ENCODE measurements at regions not wholly inside any gene's neighbourhood (a gene's known extent, or its start where the extent isn't known, plus 50 kb on each side); places are given as distances from the start of the nearest gene placed in this dataset.
"Not testable (repeated sequence)": the region's sequence is repeated elsewhere in the genome, so short reads cannot be mapped to it uniquely, and the experiment has no call there.

GRCh38 chr18:55694291-55694690 lies 106.3 kb upstream of the TCF4 start:
- Histone ChIP-seq H3K4me1 (ENCODE audit: control insufficient read depth, insufficient read depth, low read length) (no peaks in the 10 kb centered on the region), H3K4me3 (ENCODE audit: low read length) (no peak overlapping the region), H3K9ac (ENCODE audit: low read length) (no peak overlapping the region), H3K27ac (ENCODE audit: low read depth, low read length) (no peak overlapping the region), H3K36me3 (ENCODE audit: control insufficient read depth, insufficient read depth, low read length) (no peaks in the 10 kb centered on the region), H3K27me3 (ENCODE audit: control insufficient read depth, insufficient read depth, low read length) (no peaks in the 10 kb centered on the region)

- Histone ChIP-seq H3K27ac (ENCODE audit: low read depth, low read length) (no peak overlapping the region), H3K27me3 (ENCODE audit: control insufficient read depth, insufficient read depth, low read length) (no peaks in the 10 kb centered on the region), H3K36me3 (ENCODE audit: control insufficient read depth, insufficient read depth, low read length) (no peaks in the 10 kb centered on the region), H3K9ac (ENCODE audit: low read length) (no peak overlapping the region), H3K4me3 (ENCODE audit: low read length) (no peak overlapping the region), H3K4me1 (ENCODE audit: control insufficient read depth, insufficient read depth, low read length) (no peaks in the 10 kb centered on the region)
Measured at GRCh38 chr18:55688030-55688429, 100.0 kb upstream of the TCF4 start.

- no peak overlapping the region for H3K27ac ChIP-seq (ENCODE audit: low read depth, low read length)
Measured at GRCh38 chr18:55687106-55687505, 99.1 kb upstream of the TCF4 start.

DNA sequence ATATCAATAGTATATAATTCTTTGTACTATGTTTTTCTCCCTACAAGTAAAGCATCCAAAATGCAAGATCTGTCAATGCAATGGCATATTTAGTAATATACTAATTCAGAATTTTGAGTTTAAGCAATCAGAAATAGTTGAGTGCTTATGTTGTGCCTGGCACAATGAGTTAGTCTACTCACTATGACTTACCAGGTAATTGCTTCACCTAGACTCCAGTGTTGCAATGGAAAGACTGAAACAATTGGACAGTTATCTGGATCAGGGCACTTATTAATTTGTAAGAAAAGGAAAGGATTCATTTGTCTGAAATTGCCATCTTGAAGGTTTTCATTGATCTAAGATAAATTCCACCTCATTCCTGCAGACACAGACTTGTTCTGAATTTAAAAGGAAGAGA lies 97.6 kb upstream of the TCF4 start:
- H3K4me1 ChIP-seq (ENCODE audit: control insufficient read depth, insufficient read depth, low read length), result no peaks in the 10 kb centered on the region
- H3K27ac ChIP-seq (ENCODE audit: low read depth, low read length), result no peak overlapping the region
- H3K4me3 ChIP-seq (ENCODE audit: low read length), result no peak overlapping the region
- H3K36me3 ChIP-seq (ENCODE audit: control insufficient read depth, insufficient read depth, low read length), result no peaks in the 10 kb centered on the region
- no peak overlapping the region for H3K9ac ChIP-seq (ENCODE audit: low read length)
- H3K27me3 ChIP-seq (ENCODE audit: control insufficient read depth, insufficient read depth, low read length), result no peaks in the 10 kb centered on the region

More at GRCh38 chr18:55687106-55687505, 99.1 kb upstream of the TCF4 start:
- no peak overlapping the region for H3K4me3 ChIP-seq (ENCODE audit: low read length)
- H3K9ac ChIP-seq (ENCODE audit: low read length), result no peak overlapping the region
- H3K36me3 ChIP-seq (ENCODE audit: control insufficient read depth, insufficient read depth, low read length), result no peaks in the 10 kb centered on the region
- no peaks in the 10 kb centered on the region for H3K4me1 ChIP-seq (ENCODE audit: control insufficient read depth, insufficient read depth, low read length)
- no peaks in the 10 kb centered on the region for H3K27me3 ChIP-seq (ENCODE audit: control insufficient read depth, insufficient read depth, low read length)

DNA sequence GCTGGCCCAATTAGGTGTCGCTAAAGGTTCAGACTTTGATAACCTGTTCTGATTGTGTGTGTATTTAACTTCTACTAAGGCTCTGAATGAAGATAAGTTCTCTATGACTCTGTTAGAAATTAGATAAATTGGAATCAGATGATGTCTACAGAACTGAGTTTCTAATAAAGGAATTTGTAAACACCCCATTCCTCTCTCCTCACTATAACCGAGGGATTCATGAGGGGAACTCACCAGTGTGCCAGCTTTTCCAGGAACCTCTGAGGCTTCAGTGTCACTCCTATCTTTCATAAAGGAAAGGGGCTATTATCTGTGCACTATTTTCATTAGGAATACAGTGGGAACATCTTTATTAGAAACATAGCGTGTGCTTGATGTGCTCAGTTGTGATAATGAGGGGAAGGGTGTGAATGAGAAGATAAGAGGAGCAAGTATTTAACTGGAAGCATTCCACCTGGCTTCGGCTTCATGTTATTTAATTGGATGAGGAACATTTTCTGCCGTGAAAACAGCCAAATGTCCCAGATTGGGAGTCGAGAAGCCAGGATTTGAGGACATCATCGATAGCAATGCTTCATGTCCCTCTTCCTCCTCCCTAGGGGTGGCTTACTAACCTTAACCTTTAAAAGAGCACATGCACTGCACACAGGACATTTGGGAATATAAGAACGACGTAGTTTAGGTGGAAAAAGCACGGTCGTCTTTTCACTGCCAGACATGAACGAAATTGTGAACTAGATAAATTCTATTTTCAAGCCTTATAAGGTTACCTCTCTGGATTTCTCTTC lies 84.8 kb upstream of the TCF4 start:
- Histone ChIP-seq H3K4me1 (ENCODE audit: control insufficient read depth, insufficient read depth, low read length) (no peaks in the 10 kb centered on the region), H3K36me3 (ENCODE audit: control insufficient read depth, insufficient read depth, low read length) (no peaks in the 10 kb centered on the region), H3K27me3 (ENCODE audit: control insufficient read depth, insufficient read depth, low read length) (no peaks in the 10 kb centered on the region), H3K9ac (ENCODE audit: low read length) (no peak overlapping the region), H3K27ac (ENCODE audit: low read depth, low read length) (no peak overlapping the region), H3K4me3 (ENCODE audit: low read length) (no peak overlapping the region)

- no peak overlapping the region for H3K27ac ChIP-seq (ENCODE audit: low read depth, low read length)
- no peaks in the 10 kb centered on the region for H3K4me1 ChIP-seq (ENCODE audit: control insufficient read depth, insufficient read depth, low read length)
- no peaks in the 10 kb centered on the region for H3K36me3 ChIP-seq (ENCODE audit: control insufficient read depth, insufficient read depth, low read length)
- H3K4me3 ChIP-seq (ENCODE audit: low read length), result no peak overlapping the region
- no peaks in the 10 kb centered on the region for H3K27me3 ChIP-seq (ENCODE audit: control insufficient read depth, insufficient read depth, low read length)
- no peak overlapping the region for H3K9ac ChIP-seq (ENCODE audit: low read length)
Measured at GRCh38 chr18:55665506-55665905, 77.5 kb upstream of the TCF4 start.

DNA sequence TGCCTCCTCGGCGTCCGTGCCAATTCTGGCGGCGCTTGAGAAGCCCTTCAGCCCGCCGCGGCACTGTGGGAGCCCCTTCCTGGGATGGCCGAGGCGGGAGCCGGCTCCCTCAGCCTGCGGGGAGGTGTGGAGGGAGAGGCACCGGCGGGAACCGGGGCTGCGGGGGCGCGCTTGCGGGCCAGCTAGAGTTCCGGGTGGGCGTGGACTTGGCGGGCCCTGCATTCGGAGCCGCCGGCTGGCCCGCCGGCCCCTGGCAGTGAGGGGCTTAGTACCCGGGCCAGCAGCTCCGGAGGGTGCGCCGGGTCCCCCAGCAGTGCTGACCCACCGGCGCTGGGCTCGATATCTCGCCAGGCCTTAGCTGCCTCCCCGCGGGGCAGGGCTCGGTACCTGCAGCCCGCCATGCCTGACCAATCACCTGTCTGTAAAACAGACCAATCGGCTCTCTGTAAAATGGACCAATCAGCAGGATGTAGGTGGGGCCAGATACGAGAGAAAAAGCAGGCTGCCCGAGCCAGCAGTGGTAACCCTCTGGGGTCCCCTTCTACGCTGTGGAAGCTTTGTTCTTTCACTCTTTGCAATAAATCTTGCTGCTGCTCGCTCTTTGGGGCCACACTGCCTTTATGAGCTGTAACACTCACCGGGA lies 76.9 kb upstream of the TCF4 start:
- H3K9ac ChIP-seq (ENCODE audit: low read length); H3K27me3 ChIP-seq (ENCODE audit: control insufficient read depth, insufficient read depth, low read length); H3K36me3 ChIP-seq (ENCODE audit: control insufficient read depth, insufficient read depth, low read length); H3K4me1 ChIP-seq (ENCODE audit: control insufficient read depth, insufficient read depth, low read length); H3K4me3 ChIP-seq (ENCODE audit: low read length); H3K27ac ChIP-seq (ENCODE audit: low read depth, low read length): not testable (repeated sequence)

DNA sequence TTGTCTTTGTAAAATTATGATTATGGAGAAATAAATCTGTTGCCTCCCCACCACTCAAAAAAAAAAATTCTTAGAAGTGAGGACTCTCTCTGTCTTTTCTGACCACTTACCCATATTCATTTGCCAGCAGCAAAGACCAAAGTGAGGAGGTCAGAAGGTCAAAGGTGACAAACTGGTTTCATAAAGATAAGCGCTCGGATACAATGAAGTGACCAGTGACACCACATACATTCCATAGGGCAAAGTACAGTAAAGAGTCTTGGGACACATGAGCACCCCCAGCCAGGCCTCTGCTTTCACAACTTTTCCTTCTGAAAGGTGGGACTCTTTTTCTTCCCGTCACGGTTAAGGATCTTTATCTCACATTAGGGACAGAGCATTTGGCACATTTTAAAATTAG lies 75.9 kb upstream of the TCF4 start:
- Histone ChIP-seq H3K9ac (ENCODE audit: low read length) (no peak overlapping the region), H3K4me3 (ENCODE audit: low read length) (no peak overlapping the region), H3K4me1 (ENCODE audit: control insufficient read depth, insufficient read depth, low read length) (no peaks in the 10 kb centered on the region), H3K27ac (ENCODE audit: low read depth, low read length) (no peak overlapping the region), H3K27me3 (ENCODE audit: control insufficient read depth, insufficient read depth, low read length) (no peaks in the 10 kb centered on the region), H3K36me3 (ENCODE audit: control insufficient read depth, insufficient read depth, low read length) (no peaks in the 10 kb centered on the region)

DNA sequence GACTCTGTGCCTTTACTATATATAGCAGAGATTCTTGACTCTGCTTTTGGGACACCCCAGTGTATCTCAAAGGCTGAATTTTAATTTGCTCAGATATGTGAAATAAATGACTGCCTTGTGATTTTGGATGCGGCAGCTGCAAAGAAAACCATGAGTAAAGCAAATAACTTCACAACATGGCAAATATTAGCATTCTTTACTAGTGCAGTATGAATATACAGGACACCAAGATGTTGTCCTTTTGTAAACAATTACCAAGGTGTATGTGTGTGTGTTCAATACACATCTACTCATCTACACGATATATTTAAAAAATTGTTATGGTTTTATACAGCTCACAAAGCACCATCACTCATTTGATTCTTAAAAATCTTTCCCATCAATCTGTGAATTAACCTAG lies 70.6 kb upstream of the TCF4 start:
- H3K36me3 ChIP-seq (ENCODE audit: control insufficient read depth, insufficient read depth, low read length), result no peaks in the 10 kb centered on the region
- H3K4me3 ChIP-seq (ENCODE audit: low read length), result no peak overlapping the region
- H3K4me1 ChIP-seq (ENCODE audit: control insufficient read depth, insufficient read depth, low read length), result no peaks in the 10 kb centered on the region
- no peak overlapping the region for H3K27ac ChIP-seq (ENCODE audit: low read depth, low read length)
- no peaks in the 10 kb centered on the region for H3K27me3 ChIP-seq (ENCODE audit: control insufficient read depth, insufficient read depth, low read length)
- H3K9ac ChIP-seq (ENCODE audit: low read length), result no peak overlapping the region

- no peaks in the 10 kb centered on the region for H3K36me3 ChIP-seq (ENCODE audit: control insufficient read depth, insufficient read depth, low read length)
- H3K27ac ChIP-seq (ENCODE audit: low read depth, low read length), result no peak overlapping the region
- no peaks in the 10 kb centered on the region for H3K27me3 ChIP-seq (ENCODE audit: control insufficient read depth, insufficient read depth, low read length)
- no peak overlapping the region for H3K4me3 ChIP-seq (ENCODE audit: low read length)
- H3K9ac ChIP-seq (ENCODE audit: low read length), result no peak overlapping the region
- no peaks in the 10 kb centered on the region for H3K4me1 ChIP-seq (ENCODE audit: control insufficient read depth, insufficient read depth, low read length)
Measured at GRCh38 chr18:55657572-55658331, 69.8 kb upstream of the TCF4 start.

GRCh38 chr18:55654986-55655385 lies 67.0 kb upstream of the TCF4 start:
- no peaks in the 10 kb centered on the region for H3K27me3 ChIP-seq (ENCODE audit: control insufficient read depth, insufficient read depth, low read length)
- H3K4me3 ChIP-seq (ENCODE audit: low read length), result no peak overlapping the region
- H3K27ac ChIP-seq (ENCODE audit: low read depth, low read length), result no peak overlapping the region
- no peaks in the 10 kb centered on the region for H3K4me1 ChIP-seq (ENCODE audit: control insufficient read depth, insufficient read depth, low read length)
- H3K36me3 ChIP-seq (ENCODE audit: control insufficient read depth, insufficient read depth, low read length), result no peaks in the 10 kb centered on the region
- no peak overlapping the region for H3K9ac ChIP-seq (ENCODE audit: low read length)

DNA sequence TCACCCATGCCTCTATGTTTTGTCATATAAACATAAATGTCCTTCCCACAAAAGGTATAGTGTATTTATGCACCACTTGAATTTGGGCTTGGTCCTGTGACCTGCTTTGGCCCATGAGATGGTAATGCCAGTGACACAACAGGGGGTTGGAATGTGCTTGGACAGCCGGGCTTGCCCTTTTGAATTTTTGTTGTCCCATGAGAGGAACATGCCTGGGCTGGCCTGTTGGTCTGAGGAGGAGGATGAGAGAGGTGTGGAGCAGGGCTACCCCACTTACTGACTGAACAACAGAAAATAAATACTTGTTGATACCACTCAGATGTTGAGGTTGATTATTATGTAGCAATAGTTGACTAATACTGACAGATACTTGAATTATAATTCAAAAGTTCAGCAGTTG lies 63.2 kb upstream of the TCF4 start:
- no peaks in the 10 kb centered on the region for H3K36me3 ChIP-seq (ENCODE audit: control insufficient read depth, insufficient read depth, low read length)
- no peak overlapping the region for H3K4me3 ChIP-seq (ENCODE audit: low read length)
- no peaks in the 10 kb centered on the region for H3K27me3 ChIP-seq (ENCODE audit: control insufficient read depth, insufficient read depth, low read length)
- no peak overlapping the region for H3K27ac ChIP-seq (ENCODE audit: low read depth, low read length)
- H3K4me1 ChIP-seq (ENCODE audit: control insufficient read depth, insufficient read depth, low read length), result no peaks in the 10 kb centered on the region
- H3K9ac ChIP-seq (ENCODE audit: low read length), result no peak overlapping the region

Data from rectal smooth muscle tissue (tissue), 1 donor.